ENCODE measurements at regions not wholly inside any gene's neighbourhood (a gene's known extent, or its start where the extent isn't known, plus 50 kb on each side); places are given as distances from the start of the nearest gene placed in this dataset.

GRCh38 chr5:102668220-102668932, 86.7 kb upstream of the PAM start:
- Histone ChIP-seq H3K4ac (replicated peaks; ENCODE audit: insufficient read length, low read depth, low read length) (no peak overlapping the region), H4K5ac (ENCODE audit: insufficient read length, low read depth, low read length) (no peak overlapping the region), H3K4me3 (ENCODE audit: extremely low read depth in 1 of 4, insufficient read depth in 2 of 4, low read depth in 3 of 4, low read length in 4 of 4) (no peak overlapping the region; a peak in 1 of 8 replicates), H2BK120ac (replicated peaks; ENCODE audit: low read depth, low read length) (no peak overlapping the region), H3K23me2 (ENCODE audit: low read depth, low read length) (no peaks in the 10 kb centered on the region), H3K9ac (replicated peaks in 1 of 4; ENCODE audit: extremely low read depth in 1 of 4, low read depth in 3 of 4, low read length in 3 of 4) (no peak overlapping the region), H4K8ac (ENCODE audit: extremely low read depth, insufficient read depth, low read length) (no peak overlapping the region), H2AK5ac (ENCODE audit: low read depth, low read length) (no peak overlapping the region), H2BK5ac (ENCODE audit: low read depth, low read length) (no peak overlapping the region), H3K18ac (ENCODE audit: extremely low read depth, low read length) (no peak overlapping the region), H3K79me2 (ENCODE audit: control insufficient read depth in 1 of 2, insufficient read depth in 2 of 2, low read length in 2 of 2) (no peaks in the 10 kb centered on the region), H3K9me3 (ENCODE audit: insufficient read depth in 2 of 2, low read depth in 1 of 2, low read length in 1 of 2) (no peaks in the 10 kb centered on the region), H2AFZ (ENCODE audit: low read length) (no peak overlapping the region), H4K20me1 (replicated peaks in 1 of 2; ENCODE audit: control insufficient read depth in 1 of 2, insufficient read depth in 2 of 2, low read length in 2 of 2) (no peaks in the 10 kb centered on the region), H2BK12ac (ENCODE audit: low read depth, low read length) (no peak overlapping the region), H2BK15ac (ENCODE audit: low read length) (no peak overlapping the region), H3K14ac (ENCODE audit: insufficient read length) (no peak overlapping the region), H3K36me3 (ENCODE audit: control insufficient read depth in 2 of 4, insufficient read depth in 4 of 4, low read length in 3 of 4) (no peaks in the 10 kb centered on the region), H3K79me1 (ENCODE audit: low read depth, low read length) (no peaks in the 10 kb centered on the region), H3K23ac (ENCODE audit: insufficient read length) (no peak overlapping the region), H3K27me3 (replicated peaks in 1 of 4; ENCODE audit: control insufficient read depth in 3 of 4, extremely low read depth in 1 of 4, insufficient read depth in 3 of 4, low read length in 3 of 4) (no peaks in the 10 kb centered on the region), H3K27ac (ENCODE audit: low read depth, low read length) (no peak overlapping the region), H3K4me1 (replicated peaks in 1 of 4; ENCODE audit: control insufficient read depth in 3 of 4, insufficient read depth in 4 of 4, low read length in 3 of 4) (peaks cover 0 to 6% (median 0%) of the 10 kb centered on the region in 4 experiments; a peak in 3 of 7 replicates), H3K4me2 (ENCODE audit: insufficient read depth in 1 of 2, low read depth in 2 of 2, low read length in 2 of 2) (no peak overlapping the region), H2BK20ac (ENCODE audit: low read length) (no peak overlapping the region), H4K91ac (replicated peaks; ENCODE audit: insufficient read length, low read length) (no peak overlapping the region), H3K56ac (replicated peaks; ENCODE audit: insufficient read length, low read depth, low read length) (no peak overlapping the region)
- no peak for TF ChIP-seq EP300 (IDR thresholded peaks at IDR 0.05; ENCODE audit: borderline replicate concordance in 1 of 2, low read depth in 2 of 2, low read length in 2 of 2)
- 0 out of 2 replicates have a peak, but pooled peaks have one; percentile 12 for TF ChIP-seq TCF12 (IDR thresholded peaks at IDR 0.05; ENCODE audit: low read depth, low read length)
- FAIRE-seq (peak; percentile 50), DNase-seq (ENCODE audit: low read depth in 1 of 2, low spot score in 2 of 2) (no peak)
- CTCF ChIA-PET (ENCODE audit: partially characterized antibody): interaction anchor here (0.9 to 2.5 kb wide), 4 partner anchors 12 to 303 kb away, joined by 3 to 12 read pairs (median 8); no protein-coding TSS in a partner anchor
- POLR2A ChIA-PET (ENCODE audit: partially characterized antibody): no interaction called here
- WGBS, 2 experiments (ENCODE audit: extremely low coverage in 1 of 2, insufficient coverage in 1 of 2, insufficient read length in 1 of 2, insufficient replicate concordance in 2 of 2, low coverage in 1 of 2, low lambda C conversion rate in 2 of 2, missing lambda C conversion rate in 1 of 2): 78% methylated on average over 3 of the region's 3 CpGs; no CpG with 5 or more reads in 1 of the 2 experiments
